CD4-positive, alpha-beta T cell (primary cell): ENCODE measurements at regions not wholly inside any gene's neighbourhood (a gene's known extent, or its start where the extent isn't known, plus 50 kb on each side); places are given as distances from the start of the nearest gene placed in this dataset.

ENCODE experiments used
- ATAC-seq: fragments of 200-7000 bp; cut with Tn5 transposase; one replicate; pipeline ENCODE4 v1.10.0; 2022; ENCODE audit warnings: mild to moderate bottlenecking; ENCODE audit not compliant: poor library complexity
- CTCF ChIA-PET: fragments of 350-600 bp; sonication (Branson Sonifier 250); formaldehyde crosslinking; loops from one replicate; lab custom pipeline; 2021; ENCODE audit warnings: antibody characterized with exemption, inconsistent platforms; lab: Charles Lee
- POLR2A ChIA-PET: fragments of 350-600 bp; sonication (Branson Sonifier 250); formaldehyde crosslinking; loops from one replicate; lab custom pipeline; 2021; ENCODE audit warnings: antibody characterized with exemption, inconsistent platforms; lab: Charles Lee
- DNase-seq, 14 experiments: peaks; one replicate each; pipeline ENCODE4 v3.0.0-alpha.2; 2013 to 2020; ENCODE audit warnings: mixed read lengths in 2 of 14
- H3K27ac ChIP-seq, 2 donors: one replicate each; pipeline versions ENCODE4 v1.5.1 to v1.7.0; 2013; ENCODE audit warnings: low read length in 2 of 2, low read depth in 1 of 2, mild to moderate bottlenecking in 1 of 2
- H3K27me3 ChIP-seq, 2 experiments: 1 replicate in 1 of 2; 2 replicates in 1 of 2; pipeline versions ENCODE4 v1.6.1 to v1.7.0; 2013; ENCODE audit warnings: low read length in 2 of 2, control low read depth in 1 of 2, mild to moderate bottlenecking in 1 of 2, moderate library complexity in 1 of 2; ENCODE audit not compliant: insufficient read depth in 2 of 2, control insufficient read depth in 1 of 2
- H3K36me3 ChIP-seq: one replicate; pipeline ENCODE4 v1.6.1; 2013; ENCODE audit warnings: low read length, control low read depth; ENCODE audit not compliant: insufficient read depth
- H3K4me1 ChIP-seq: one replicate; pipeline ENCODE4 v1.6.1; 2013; ENCODE audit warnings: low read length, control low read depth; ENCODE audit not compliant: insufficient read depth
- H3K4me3 ChIP-seq: one replicate; pipeline ENCODE4 v1.5.1; 2013; ENCODE audit warnings: mild to moderate bottlenecking, low read length, moderate library complexity
- H3K9me3 ChIP-seq, 2 experiments: 1 replicate in 1 of 2; 2 replicates in 1 of 2; pipeline versions ENCODE4 v1.6.1 to v1.7.0; 2013; ENCODE audit warnings: low read length in 2 of 2, mild to moderate bottlenecking in 2 of 2, control low read depth in 1 of 2, moderate library complexity in 1 of 2; ENCODE audit not compliant: control insufficient read depth in 1 of 2, insufficient read depth in 1 of 2
- H3K27ac Mint-ChIP-seq: one replicate; pipeline ENCODE4 v1.8.0; 2020; ENCODE audit warnings: mixed read lengths
- H3K27me3 Mint-ChIP-seq: one replicate; pipeline ENCODE4 v1.8.0; 2021; ENCODE audit warnings: mixed read lengths
- H3K36me3 Mint-ChIP-seq: one replicate; pipeline ENCODE4 v1.8.0; 2021; ENCODE audit warnings: low read depth, mixed read lengths
- H3K4me1 Mint-ChIP-seq: one replicate; pipeline ENCODE4 v1.8.0; 2021; ENCODE audit warnings: low read depth, mixed read lengths
- H3K4me3 Mint-ChIP-seq: one replicate; pipeline ENCODE4 v1.8.0; 2020; ENCODE audit warnings: mild to moderate bottlenecking, mixed read lengths
- H3K9me3 Mint-ChIP-seq: one replicate; pipeline ENCODE4 v1.8.0; 2020; ENCODE audit warnings: mixed read lengths
- intact Hi-C, 2 experiments: fragments of 100-400 bp; cut with DNase I in 1 of 2; cut with micrococcal nuclease in 1 of 2; formaldehyde crosslinking; loops; one replicate each; pipeline versions ENCODE4 v1.15.1 to v1.9.0; 2023 to 2025; cut with DNase I, micrococcal nuclease
- TF ChIP-seq, protein P1 (sequence below): fragments of 200-600 bp; IDR thresholded peaks from one replicate; pipeline ENCODE4 v1.8.0; 2022; ENCODE audit warnings: antibody characterized with exemption, mild to moderate bottlenecking

DNA sequence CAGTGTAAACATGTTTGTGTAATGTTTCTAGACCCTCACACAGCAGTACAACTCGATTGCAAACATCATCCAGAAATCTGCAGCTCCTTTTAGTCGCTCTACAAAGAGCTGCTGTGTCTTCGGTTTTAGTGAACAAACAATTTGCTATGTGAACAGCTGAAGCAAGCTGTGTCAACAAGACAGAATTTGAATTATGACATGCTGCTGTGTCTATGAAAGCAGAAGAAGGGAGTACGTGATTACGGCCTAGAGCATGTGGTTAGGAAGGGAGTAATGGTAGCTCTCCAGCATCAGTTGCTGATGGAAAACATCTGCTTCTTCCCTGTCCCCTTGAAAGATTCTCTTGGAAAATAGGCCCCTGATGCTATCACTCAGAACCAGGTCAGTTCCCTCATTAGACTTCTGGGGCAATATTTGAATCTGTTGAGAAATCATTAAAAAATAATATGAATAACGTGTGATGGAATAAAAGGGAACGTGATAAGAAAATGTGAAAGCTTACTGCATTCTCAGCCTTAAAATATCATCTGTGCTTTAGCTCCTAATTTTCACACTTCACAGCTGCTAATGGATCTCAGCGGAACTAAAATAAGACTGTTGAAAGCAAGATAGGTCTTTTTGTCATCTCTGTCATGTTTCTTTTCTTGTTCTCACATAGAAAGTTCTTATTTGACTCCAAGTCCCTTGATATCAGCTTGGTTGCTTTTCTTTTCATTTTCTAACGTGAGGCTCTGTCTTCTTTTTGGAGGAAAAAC lies 891.5 kb downstream of the ROBO2 start:
- Mint-ChIP-seq H3K9me3 (peaks cover 5% of the 10 kb centered on the region), H3K36me3 (no peaks in the 10 kb centered on the region), H3K27me3 (no peaks in the 10 kb centered on the region), H3K4me1 (no peaks in the 10 kb centered on the region), H3K4me3 (no peak overlapping the region), H3K27ac (no peak overlapping the region)
- Histone ChIP-seq H3K27ac (no peak overlapping the region), H3K4me3 (no peak overlapping the region), H3K36me3 (no peaks in the 10 kb centered on the region), H3K9me3 (peaks cover 0 to 4% of the 10 kb centered on the region in 2 experiments), H3K4me1 (no peaks in the 10 kb centered on the region), H3K27me3 (no peaks in the 10 kb centered on the region)
- TF ChIP-seq, protein P1, sequence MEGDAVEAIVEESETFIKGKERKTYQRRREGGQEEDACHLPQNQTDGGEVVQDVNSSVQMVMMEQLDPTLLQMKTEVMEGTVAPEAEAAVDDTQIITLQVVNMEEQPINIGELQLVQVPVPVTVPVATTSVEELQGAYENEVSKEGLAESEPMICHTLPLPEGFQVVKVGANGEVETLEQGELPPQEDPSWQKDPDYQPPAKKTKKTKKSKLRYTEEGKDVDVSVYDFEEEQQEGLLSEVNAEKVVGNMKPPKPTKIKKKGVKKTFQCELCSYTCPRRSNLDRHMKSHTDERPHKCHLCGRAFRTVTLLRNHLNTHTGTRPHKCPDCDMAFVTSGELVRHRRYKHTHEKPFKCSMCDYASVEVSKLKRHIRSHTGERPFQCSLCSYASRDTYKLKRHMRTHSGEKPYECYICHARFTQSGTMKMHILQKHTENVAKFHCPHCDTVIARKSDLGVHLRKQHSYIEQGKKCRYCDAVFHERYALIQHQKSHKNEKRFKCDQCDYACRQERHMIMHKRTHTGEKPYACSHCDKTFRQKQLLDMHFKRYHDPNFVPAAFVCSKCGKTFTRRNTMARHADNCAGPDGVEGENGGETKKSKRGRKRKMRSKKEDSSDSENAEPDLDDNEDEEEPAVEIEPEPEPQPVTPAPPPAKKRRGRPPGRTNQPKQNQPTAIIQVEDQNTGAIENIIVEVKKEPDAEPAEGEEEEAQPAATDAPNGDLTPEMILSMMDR = no peak
- DNase-seq (no peak), ATAC-seq (no peak)
- POLR2A ChIA-PET = no interaction called here
- CTCF ChIA-PET = no interaction called here
- intact Hi-C loops = no loop called here

GRCh38 chr3:77932926-77933325 lies 893.0 kb downstream of the ROBO2 start:
- Mint-ChIP-seq H3K9me3 (peaks cover 9% of the 10 kb centered on the region), H3K4me3 (no peak overlapping the region), H3K27me3 (no peaks in the 10 kb centered on the region), H3K36me3 (no peaks in the 10 kb centered on the region), H3K4me1 (no peaks in the 10 kb centered on the region), H3K27ac (no peak overlapping the region)
- peaks cover 0 to 4% of the 10 kb centered on the region in 2 experiments for H3K9me3 ChIP-seq
- H3K4me1 ChIP-seq = no peaks in the 10 kb centered on the region
- ChIA-PET POLR2A (no interaction called here), CTCF (no interaction called here)
- intact Hi-C loops = no loop called here
- no peak overlapping the region for H3K27ac ChIP-seq
- ATAC-seq (no peak), DNase-seq (no peak)
- no peaks in the 10 kb centered on the region for H3K36me3 ChIP-seq
- H3K27me3 ChIP-seq = no peaks in the 10 kb centered on the region
- no peak overlapping the region for H3K4me3 ChIP-seq
- TF ChIP-seq, protein P1 = no peak

GRCh38 chr3:77933926-77934325 lies 894.0 kb downstream of the ROBO2 start:
- H3K27ac ChIP-seq = no peak overlapping the region
- ATAC-seq (no peak), DNase-seq (no peak)
- POLR2A ChIA-PET = no interaction called here
- H3K4me1 ChIP-seq = no peaks in the 10 kb centered on the region
- CTCF ChIA-PET = no interaction called here
- Mint-ChIP-seq H3K4me3 (no peak overlapping the region), H3K27ac (no peak overlapping the region), H3K9me3 (peaks cover 9% of the 10 kb centered on the region), H3K4me1 (no peaks in the 10 kb centered on the region), H3K27me3 (no peaks in the 10 kb centered on the region), H3K36me3 (no peaks in the 10 kb centered on the region)
- peaks cover 0 to 4% of the 10 kb centered on the region in 2 experiments for H3K9me3 ChIP-seq
- no peaks in the 10 kb centered on the region for H3K27me3 ChIP-seq
- no peak overlapping the region for H3K4me3 ChIP-seq
- no peaks in the 10 kb centered on the region for H3K36me3 ChIP-seq
- TF ChIP-seq, protein P1 = no peak
- intact Hi-C loops = no loop called here
